Mammary epithelial cell (primary cell): ENCODE measurements at regions not wholly inside any gene's neighbourhood (a gene's known extent, or its start where the extent isn't known, plus 50 kb on each side); places are given as distances from the start of the nearest gene placed in this dataset.

Experiments used
- CTCF ChIP-seq, 2 donors: IDR thresholded peaks in 1 of 2; conservative IDR thresholded peaks in 1 of 2; 2 replicates each; pipeline ENCODE4 v1.5.1; 2011 to 2012; ENCODE audit warnings: inconsistent platforms in 2 of 2, low read length in 2 of 2, mild to moderate bottlenecking in 2 of 2, control low read depth in 1 of 2, low read depth in 1 of 2; ENCODE audit not compliant: insufficient read depth in 1 of 2; ENCODE audit errors: extremely low read depth in 1 of 2
- EZH2 ChIP-seq: IDR thresholded peaks from 2 replicates; pipeline ENCODE4 v1.6.1; 2012; ENCODE audit warnings: low read length, inconsistent platforms, borderline replicate concordance

GRCh38 chr7:34277803-34278199, 372.5 kb downstream of the BMPER start:
- TF ChIP-seq CTCF (conservative IDR thresholded peaks at IDR 0.05 in 1 of 2, IDR thresholded peaks at IDR 0.05 in 1 of 2; ENCODE audit: extremely low read depth in 1 of 2, insufficient read depth in 1 of 2, low read depth in 1 of 2, low read length in 2 of 2) (no peak), EZH2 (no peak)
